Loucy (cell line): ENCODE measurements at regions not wholly inside any gene's neighbourhood (a gene's known extent, or its start where the extent isn't known, plus 50 kb on each side); places are given as distances from the start of the nearest gene placed in this dataset.

Experiments used
- CTCF ChIP-seq: fragments of 200-600 bp; sonication (generic); conservative IDR thresholded peaks from 2 replicates; pipeline ENCODE4 v1.5.1; 2014; ENCODE audit warnings: mild to moderate bottlenecking, antibody characterized with exemption, low read length
- EZH2phosphoT487 ChIP-seq: fragments of 200-600 bp; IDR thresholded peaks from 2 replicates; pipeline ENCODE4 v1.6.1; 2018; ENCODE audit warnings: antibody characterized with exemption, mild to moderate bottlenecking, moderate library complexity, borderline replicate concordance

GRCh38 chr3:29207427-29207826 is 73.4 kb upstream of the RBMS3 start:
- TF ChIP-seq CTCF (no peak), EZH2phosphoT487 (no peak)
